GM19395 (cell line): ENCODE measurements at regions not wholly inside any gene's neighbourhood (a gene's known extent, or its start where the extent isn't known, plus 50 kb on each side); places are given as distances from the start of the nearest gene placed in this dataset.
"Not testable (repeated sequence)": the region's sequence is repeated elsewhere in the genome, so short reads cannot be mapped to it uniquely, and the experiment has no call there.

Experiments
- ATAC-seq: cut with Tn5 transposase; IDR thresholded peaks from one replicate; pipeline ENCODE4 v1.9.1; 2021; ENCODE audit warnings: mild to moderate bottlenecking, moderate library complexity; ENCODE audit not compliant: unreplicated experiment

DNA sequence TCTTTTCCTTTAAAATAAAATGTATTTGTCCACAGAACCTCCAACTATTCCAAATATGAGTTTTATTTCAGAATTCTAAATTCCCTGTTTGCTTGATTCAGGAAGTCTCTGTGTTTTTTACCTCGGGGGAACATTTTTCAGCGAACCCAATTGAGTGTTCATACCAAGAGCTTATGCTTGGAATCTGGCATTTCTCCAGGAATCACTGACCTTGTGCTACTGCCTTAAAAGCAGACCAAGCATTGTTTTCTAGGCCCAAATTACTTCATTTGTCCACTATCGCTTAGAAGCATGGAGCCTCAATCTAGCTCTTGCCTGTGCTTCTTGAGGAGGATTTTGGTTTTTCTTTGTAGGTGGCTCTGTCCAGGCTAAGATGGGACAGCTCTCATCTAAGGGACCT is 59.4 kb downstream of the EBLN1 start:
- no peak for ATAC-seq

- no peak for ATAC-seq
These were observed 61.1 kb downstream of the EBLN1 start for GRCh38 chr10:22156750-22157149.

DNA sequence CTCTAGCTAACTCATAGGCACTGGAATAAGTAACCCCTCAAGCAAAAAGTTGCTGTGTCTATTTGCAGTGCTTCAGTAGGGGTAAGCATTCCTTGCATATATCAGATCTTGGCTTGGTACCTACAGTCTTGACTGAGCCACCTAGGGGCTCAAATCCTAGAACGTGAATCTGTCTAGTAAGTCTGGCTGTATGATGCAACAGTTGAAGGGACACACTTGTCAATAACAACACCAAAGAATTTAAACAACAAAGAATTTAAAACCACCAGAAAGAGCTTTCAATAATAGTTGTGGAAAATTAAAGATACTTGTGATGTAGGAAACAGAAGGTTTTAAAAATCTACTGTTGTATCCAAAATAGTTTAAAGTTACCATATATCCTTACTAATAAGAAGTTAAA is 65.4 kb downstream of the EBLN1 start:
- no peak for ATAC-seq

DNA sequence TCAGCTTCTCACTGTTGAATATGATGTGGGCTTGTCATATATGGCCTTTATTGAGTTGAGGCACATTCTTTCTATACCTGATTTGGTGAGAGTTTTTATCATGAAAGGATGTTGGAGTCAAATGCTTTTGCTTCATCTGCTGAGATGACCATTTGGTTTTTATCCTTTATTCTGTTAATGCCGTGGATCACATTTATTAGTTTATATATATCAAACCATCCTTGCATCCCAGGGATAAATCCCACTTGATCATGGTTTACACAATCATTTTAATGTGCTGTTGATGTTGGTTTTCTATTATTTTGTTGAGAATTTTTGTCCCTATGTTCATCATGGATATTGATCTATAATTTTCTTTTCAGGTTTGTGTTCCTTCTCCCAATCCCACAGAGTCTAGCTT is 67.0 kb downstream of the EBLN1 start:
- no peak for ATAC-seq

GRCh38 chr10:22148961-22149360 is 68.9 kb downstream of the EBLN1 start:
- no peak for ATAC-seq

DNA sequence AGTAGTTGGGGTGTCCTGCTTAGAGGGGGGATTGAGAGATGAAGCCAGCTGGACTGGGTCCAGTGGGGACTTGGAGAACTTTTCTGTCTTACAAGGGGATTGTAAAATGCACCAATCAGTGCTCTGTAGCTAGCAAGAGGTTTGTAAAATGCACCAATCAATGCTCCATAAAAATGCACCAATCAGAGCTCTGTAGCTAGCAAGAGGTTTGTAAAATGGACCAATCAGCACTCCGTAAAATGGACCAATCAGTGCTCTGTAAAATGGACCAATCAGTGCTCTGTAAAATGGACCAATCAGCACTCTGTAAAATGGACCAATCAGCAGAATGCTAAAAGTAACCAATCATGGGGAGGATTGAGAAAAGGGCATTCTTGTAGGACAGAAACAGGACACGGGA is 71.9 kb downstream of the EBLN1 start:
- ATAC-seq, result not testable (repeated sequence)

- no peak for ATAC-seq
These were observed 80.3 kb downstream of the EBLN1 start for GRCh38 chr10:22137542-22137941.

- no peak for ATAC-seq
These were observed 82.2 kb downstream of the EBLN1 start for GRCh38 chr10:22135591-22135990.

- peak; percentile 80 for ATAC-seq
These were observed 83.8 kb downstream of the EBLN1 start for GRCh38 chr10:22133749-22134624.

- not testable (repeated sequence) for ATAC-seq
These were observed 87.0 kb downstream of the EBLN1 start for GRCh38 chr10:22130824-22131223.

GRCh38 chr10:22129612-22130011 is 88.2 kb downstream of the EBLN1 start:
- ATAC-seq, result not testable (repeated sequence)

DNA sequence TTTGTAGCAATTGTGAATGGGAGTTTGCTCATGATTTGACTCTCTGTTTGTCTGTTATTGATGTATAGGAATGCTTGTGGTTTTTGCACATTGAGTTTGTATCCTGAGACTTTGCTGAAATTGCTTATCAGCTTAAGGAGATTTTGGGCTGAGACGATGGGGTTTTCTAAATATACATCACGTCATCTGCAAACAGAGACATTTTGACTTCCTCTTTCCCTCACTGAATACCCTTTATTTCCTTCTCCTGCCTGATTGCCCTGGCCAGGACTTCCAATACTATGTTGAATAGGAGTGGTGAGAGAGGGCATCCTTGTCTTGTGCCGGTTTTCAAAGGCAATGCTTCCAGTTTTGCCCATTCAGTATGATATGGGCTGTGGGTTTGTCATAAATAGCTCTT is 96.6 kb downstream of the EBLN1 start:
- not testable (repeated sequence) for ATAC-seq

DNA sequence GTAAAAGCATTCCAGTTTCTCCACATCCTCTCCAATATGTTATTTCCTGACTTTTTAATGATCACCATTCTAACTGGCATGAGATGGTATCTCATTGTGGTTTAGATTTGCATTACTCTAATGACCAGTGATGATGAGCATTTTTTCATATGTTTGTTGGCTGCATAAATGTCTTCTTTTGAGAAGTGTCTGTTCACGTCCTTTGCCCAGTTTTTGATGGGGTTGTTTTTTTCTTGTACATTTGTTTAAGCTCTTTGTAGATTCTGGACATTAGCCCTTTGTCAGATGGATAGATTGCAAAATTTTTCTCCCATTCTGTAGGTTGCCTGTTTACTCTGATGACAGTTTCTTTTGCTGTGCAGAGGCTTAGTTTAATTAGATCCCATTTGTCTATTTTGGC is 97.7 kb downstream of the EBLN1 start:
- not testable (repeated sequence) for ATAC-seq

- not testable (repeated sequence) for ATAC-seq
These were observed 98.2 kb downstream of the EBLN1 start for GRCh38 chr10:22119575-22119974.

DNA sequence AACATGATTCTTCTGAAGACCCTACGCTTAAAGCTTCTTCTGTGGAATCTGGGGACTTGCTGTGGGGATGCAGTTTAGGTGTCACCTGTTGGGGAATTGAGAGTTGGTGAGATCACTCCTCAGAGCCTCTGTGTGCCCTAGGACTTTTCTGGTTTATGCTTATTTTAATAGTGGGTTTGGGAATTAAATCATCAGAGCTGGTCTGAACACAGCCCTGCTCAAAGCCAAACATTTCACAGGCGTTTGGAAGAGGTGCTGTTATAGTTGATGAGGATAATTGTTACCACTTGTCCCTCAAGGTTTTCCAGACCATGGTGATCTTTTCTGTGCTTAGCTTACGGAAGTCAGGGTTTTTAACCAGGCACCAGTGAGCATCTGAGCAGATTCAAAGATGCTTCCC is 106.1 kb downstream of the EBLN1 start:
- ATAC-seq, result no peak

- no peak for ATAC-seq
These were observed 106.6 kb downstream of the EBLN1 start for GRCh38 chr10:22111260-22111659.

GRCh38 chr10:22110761-22111160 is 107.1 kb downstream of the EBLN1 start:
- no peak for ATAC-seq

GRCh38 chr10:22105270-22105669 is 101.7 kb upstream of the DNAJC1 start:
- ATAC-seq, result no peak

GRCh38 chr10:22103701-22104470 is 100.4 kb upstream of the DNAJC1 start:
- ATAC-seq, result no peak

DNA sequence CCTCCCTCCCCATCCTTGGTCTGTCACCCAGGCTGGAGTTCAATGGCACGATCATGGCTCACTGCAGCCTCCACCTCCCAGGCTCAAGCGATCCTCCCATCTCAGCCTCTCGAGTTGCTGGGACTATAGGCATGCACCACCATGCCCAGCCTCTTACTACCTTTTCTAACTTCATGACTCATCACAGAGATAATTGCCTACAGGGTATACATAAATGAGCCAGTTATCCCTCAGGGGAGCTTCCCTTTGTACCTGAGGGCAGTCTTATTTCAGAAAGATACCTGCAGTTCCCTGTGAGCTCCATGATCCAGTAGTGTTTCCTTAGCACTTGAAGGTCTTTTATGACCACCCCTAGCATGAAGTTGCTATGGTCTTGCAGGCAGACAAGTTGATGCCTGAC is 94.2 kb upstream of the DNAJC1 start:
- ATAC-seq, result no peak

DNA sequence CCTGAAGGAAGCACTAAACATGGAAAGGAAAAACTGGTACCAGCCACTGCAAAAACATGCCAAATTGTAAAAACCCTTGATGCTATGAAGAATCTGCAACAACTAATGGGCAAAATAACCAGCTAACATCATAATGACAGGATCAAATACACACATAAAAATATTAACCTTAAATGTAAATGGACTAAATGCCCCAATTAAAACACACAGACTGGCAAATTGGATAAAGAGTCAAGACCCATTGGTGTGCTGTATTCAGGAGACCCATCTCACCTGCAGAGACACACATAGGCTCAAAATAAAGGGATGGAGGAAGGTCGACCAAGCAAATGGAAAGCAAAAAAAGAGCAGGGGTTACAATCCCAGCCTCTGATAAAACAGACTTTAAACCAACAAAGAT is 87.7 kb upstream of the DNAJC1 start:
- not testable (repeated sequence) for ATAC-seq

GRCh38 chr10:22087402-22087738 is 83.8 kb upstream of the DNAJC1 start:
- no peak for ATAC-seq
